BJ (cell line): ENCODE measurements at regions not wholly inside any gene's neighbourhood (a gene's known extent, or its start where the extent isn't known, plus 50 kb on each side); places are given as distances from the start of the nearest gene placed in this dataset.
"Not testable (repeated sequence)": the region's sequence is repeated elsewhere in the genome, so short reads cannot be mapped to it uniquely, and the experiment has no call there.

ENCODE experiments used
- CTCF ChIA-PET: fragments of 350-600 bp; formaldehyde crosslinking; extraction: SDS; loops from one replicate; lab custom pipeline; 2021; ENCODE audit warnings: antibody characterized with exemption, inconsistent platforms; lab: Yijun Ruan, JAX
- POLR2A ChIA-PET: fragments of 300-600 bp; sonication (Branson Sonifier 250); formaldehyde crosslinking; extraction: SDS; loops from one replicate; lab custom pipeline; 2021; ENCODE audit warnings: antibody characterized with exemption; lab: Charles Lee
- DNase-seq: peaks from one replicate; pipeline ENCODE4 v3.0.0-alpha.2; 2011; ENCODE audit warnings: low read depth
- H3K27me3 ChIP-seq: 2 replicates; pipeline ENCODE4 v1.6.0; 2011; ENCODE audit warnings: low read length; ENCODE audit not compliant: control insufficient read depth, insufficient read depth
- H3K36me3 ChIP-seq: 2 replicates; pipeline ENCODE4 v1.5.1; 2011; ENCODE audit warnings: low read length; ENCODE audit not compliant: control insufficient read depth, insufficient read depth
- H3K4me3 ChIP-seq: 2 replicates; pipeline ENCODE4 v1.5.1; 2011; ENCODE audit warnings: low read depth, mild to moderate bottlenecking, control low read depth, low read length
- TF ChIP-seq, protein P1 (sequence below): IDR thresholded peaks from 2 replicates; pipeline ENCODE4 v1.5.1; 2011; ENCODE audit warnings: low read depth, mild to moderate bottlenecking, control low read depth, inconsistent platforms, low read length, moderate library complexity; ENCODE audit not compliant: insufficient read depth

DNA sequence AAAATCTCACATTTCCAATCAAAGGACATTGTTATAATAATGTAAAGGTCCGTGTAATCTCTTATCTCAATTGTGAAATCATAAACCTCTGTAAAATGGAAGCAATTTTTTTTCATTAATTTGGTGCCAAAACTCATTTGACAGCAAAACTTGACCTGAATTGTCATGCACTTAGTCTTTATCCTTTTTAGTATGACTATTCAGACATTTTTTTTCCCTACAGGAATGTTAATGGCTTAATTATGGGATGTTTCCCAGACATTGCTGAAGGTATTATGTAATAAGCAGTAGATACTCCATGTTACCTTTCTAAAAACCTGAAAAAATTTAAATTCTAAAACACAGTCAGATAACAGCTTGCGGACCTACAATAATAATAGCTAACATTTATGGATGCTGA, 228.9 kb downstream of the LHFPL1 start:
- ChIA-PET POLR2A (no interaction called here), CTCF (no interaction called here)
- TF ChIP-seq, protein P1, sequence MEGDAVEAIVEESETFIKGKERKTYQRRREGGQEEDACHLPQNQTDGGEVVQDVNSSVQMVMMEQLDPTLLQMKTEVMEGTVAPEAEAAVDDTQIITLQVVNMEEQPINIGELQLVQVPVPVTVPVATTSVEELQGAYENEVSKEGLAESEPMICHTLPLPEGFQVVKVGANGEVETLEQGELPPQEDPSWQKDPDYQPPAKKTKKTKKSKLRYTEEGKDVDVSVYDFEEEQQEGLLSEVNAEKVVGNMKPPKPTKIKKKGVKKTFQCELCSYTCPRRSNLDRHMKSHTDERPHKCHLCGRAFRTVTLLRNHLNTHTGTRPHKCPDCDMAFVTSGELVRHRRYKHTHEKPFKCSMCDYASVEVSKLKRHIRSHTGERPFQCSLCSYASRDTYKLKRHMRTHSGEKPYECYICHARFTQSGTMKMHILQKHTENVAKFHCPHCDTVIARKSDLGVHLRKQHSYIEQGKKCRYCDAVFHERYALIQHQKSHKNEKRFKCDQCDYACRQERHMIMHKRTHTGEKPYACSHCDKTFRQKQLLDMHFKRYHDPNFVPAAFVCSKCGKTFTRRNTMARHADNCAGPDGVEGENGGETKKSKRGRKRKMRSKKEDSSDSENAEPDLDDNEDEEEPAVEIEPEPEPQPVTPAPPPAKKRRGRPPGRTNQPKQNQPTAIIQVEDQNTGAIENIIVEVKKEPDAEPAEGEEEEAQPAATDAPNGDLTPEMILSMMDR: no peak
- Histone ChIP-seq H3K27me3 (no peaks in the 10 kb centered on the region), H3K36me3 (no peaks in the 10 kb centered on the region), H3K4me3 (no peak overlapping the region)
- no peak for DNase-seq

DNA sequence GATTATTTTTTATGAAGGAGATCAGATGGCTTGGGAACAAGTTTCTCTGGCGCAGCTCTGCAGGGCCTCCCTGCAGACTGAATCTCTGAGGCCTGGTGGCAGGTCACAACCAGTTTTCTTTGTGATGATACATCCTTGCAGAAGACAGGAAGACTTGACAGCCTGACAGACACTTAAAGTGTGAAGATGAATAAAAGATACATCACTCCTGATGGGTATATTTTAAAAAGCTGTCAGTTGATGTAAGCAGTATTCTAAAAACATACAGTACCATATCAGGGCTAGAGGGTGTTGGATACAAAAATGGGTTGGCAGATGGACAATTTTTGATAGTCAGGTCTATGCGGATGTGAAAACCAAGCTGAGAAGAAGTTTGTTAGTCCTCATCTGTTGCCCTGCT, 239.5 kb downstream of the LHFPL1 start:
- Histone ChIP-seq H3K27me3 (no peaks in the 10 kb centered on the region), H3K36me3 (no peaks in the 10 kb centered on the region), H3K4me3 (no peak overlapping the region)
- CTCF ChIA-PET: no interaction called here
- DNase-seq: no peak
- POLR2A ChIA-PET: no interaction called here
- TF ChIP-seq, protein P1: no peak

DNA sequence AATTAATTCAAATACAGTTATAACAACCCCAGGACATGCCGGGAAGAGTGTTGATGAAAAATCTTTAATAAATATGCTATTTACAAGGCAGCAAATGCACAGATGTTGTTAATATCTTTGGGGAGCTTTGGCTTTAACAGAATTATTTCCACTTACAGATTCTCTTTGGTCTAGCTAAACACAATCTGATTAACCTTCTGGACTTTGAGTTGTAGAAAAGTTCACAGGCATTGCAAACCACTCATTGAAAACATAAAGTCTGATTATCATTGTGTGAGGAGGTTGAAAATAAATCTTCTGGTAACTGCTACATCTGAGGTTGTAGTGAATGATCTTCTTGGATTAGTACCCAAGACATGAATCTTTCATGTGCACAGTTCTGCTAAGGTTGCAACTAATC, 255.6 kb downstream of the LHFPL1 start:
- TF ChIP-seq, protein P1: no peak
- H3K27me3 ChIP-seq: no peaks in the 10 kb centered on the region
- no peak for DNase-seq
- ChIA-PET CTCF (no interaction called here), POLR2A (no interaction called here)
- H3K36me3 ChIP-seq: no peaks in the 10 kb centered on the region
- H3K4me3 ChIP-seq: no peak overlapping the region

DNA sequence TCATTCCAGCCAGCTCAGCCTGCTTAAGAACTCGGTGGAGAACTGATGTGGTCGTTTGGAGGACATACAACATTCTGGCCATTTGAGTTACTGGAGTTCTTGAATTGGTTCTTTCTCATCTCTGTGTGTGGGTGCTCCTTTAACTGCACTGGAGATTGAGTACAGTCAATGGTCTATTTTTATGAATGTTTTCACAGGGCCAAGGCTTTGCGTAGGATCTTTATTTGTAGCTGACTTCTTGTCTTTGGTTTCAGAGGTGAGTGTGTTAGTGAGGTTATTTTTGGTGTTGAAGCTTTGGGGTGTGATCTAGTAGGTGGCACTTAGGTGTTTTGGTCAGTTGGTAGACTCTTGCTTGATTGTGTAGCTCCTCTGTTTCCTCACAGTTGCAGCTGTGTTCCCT, 288.4 kb downstream of the LHFPL1 start:
- no peaks in the 10 kb centered on the region for H3K27me3 ChIP-seq
- TF ChIP-seq, protein P1: no peak
- H3K36me3 ChIP-seq: no peaks in the 10 kb centered on the region
- POLR2A ChIA-PET: no interaction called here
- no peak overlapping the region for H3K4me3 ChIP-seq
- no peak for DNase-seq
- CTCF ChIA-PET: no interaction called here

DNA sequence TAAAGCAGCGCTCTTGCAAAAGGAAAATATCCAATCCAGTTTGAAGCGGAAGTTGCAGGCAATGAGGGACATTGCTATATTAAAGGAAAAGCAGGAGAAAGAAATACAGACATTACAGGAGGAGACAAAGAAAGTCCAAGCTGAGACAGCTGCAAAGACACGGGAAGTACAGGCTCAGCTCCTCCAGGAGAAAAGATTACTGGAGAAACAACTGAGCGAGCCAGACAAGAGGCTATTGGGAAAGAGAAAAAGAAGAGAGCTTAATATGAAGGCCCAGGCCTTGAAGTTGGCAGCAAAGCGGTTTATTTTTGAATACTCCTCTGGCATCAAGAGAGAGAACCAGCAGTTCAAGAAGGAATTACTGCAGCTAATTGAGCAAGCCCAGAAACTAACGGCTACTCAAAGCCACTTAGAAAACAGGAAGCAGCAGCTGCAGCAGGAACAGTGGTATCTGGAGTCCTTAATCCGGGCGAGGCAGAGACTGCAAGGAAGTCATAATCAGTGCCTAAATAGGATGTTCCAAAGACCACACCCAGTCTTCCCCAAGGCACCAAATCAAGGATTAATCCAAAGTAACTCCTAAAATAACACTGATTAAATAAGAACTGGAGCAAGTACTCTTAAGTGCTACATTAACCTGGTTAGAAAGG, 298.0 kb downstream of the LHFPL1 start:
- H3K4me3 ChIP-seq, CTCF ChIA-PET, POLR2A ChIA-PET, DNase-seq, H3K27me3 ChIP-seq, H3K36me3 ChIP-seq: not testable (repeated sequence)
